Mesothelial cell of epicardium (in vitro differentiated cells): ENCODE measurements at regions not wholly inside any gene's neighbourhood (a gene's known extent, or its start where the extent isn't known, plus 50 kb on each side); places are given as distances from the start of the nearest gene placed in this dataset.
A peak's percentile ranks its signal among the peaks of the same experiment; 100 is the strongest.

Experiments used
- DNase-seq, 2 experiments: peaks; one replicate each; pipeline ENCODE4 v3.0.0; 2021; ENCODE audit warnings: low spot score in 2 of 2; ENCODE audit not compliant: unreplicated experiment in 2 of 2
- H3K27ac Mint-ChIP-seq: 2 replicates; pipeline ENCODE4 v1.8.0; 2021; ENCODE audit warnings: mixed read lengths
- H3K27me3 Mint-ChIP-seq: 2 replicates; pipeline ENCODE4 v1.8.0; 2021; ENCODE audit warnings: low read depth, mixed read lengths
- H3K36me3 Mint-ChIP-seq: 2 replicates; pipeline ENCODE4 v1.8.0; 2021; ENCODE audit warnings: mixed read lengths
- H3K4me1 Mint-ChIP-seq: 2 replicates; pipeline ENCODE4 v1.8.0; 2021; ENCODE audit warnings: mixed read lengths
- H3K4me3 Mint-ChIP-seq: 2 replicates; pipeline ENCODE4 v1.8.0; 2021; ENCODE audit warnings: mild to moderate bottlenecking, moderate library complexity, mixed read lengths
- H3K9me3 Mint-ChIP-seq: 2 replicates; pipeline ENCODE4 v1.8.0; 2021; ENCODE audit warnings: mixed read lengths
- CTCF ChIP-seq: fragments of 200-600 bp; sonication (generic); IDR thresholded peaks from one replicate; pipeline ENCODE4 v1.5.0; 2021; ENCODE audit warnings: antibody characterized with exemption; ENCODE audit not compliant: unreplicated experiment

GRCh38 chr20:3316136-3316535 lies 77.1 kb upstream of the SLC4A11 start:
- DNase-seq = no peak
- no peak for TF ChIP-seq CTCF
- H3K27ac Mint-ChIP-seq = no peak overlapping the region

GRCh38 chr20:3315136-3315535 lies 76.1 kb upstream of the SLC4A11 start:
- peaks cover 3% of the 10 kb centered on the region for H3K9me3 Mint-ChIP-seq
- no peak overlapping the region for H3K4me3 Mint-ChIP-seq
- no peak for TF ChIP-seq CTCF
- peaks cover 18% of the 10 kb centered on the region for H3K36me3 Mint-ChIP-seq
- H3K27me3 Mint-ChIP-seq = no peaks in the 10 kb centered on the region
- peak overlapping the region; percentile 27 for H3K27ac Mint-ChIP-seq
- peaks cover 8% of the 10 kb centered on the region for H3K4me1 Mint-ChIP-seq
- no peak for DNase-seq

More at GRCh38 chr20:3316136-3316535, 77.1 kb upstream of the SLC4A11 start:
- Mint-ChIP-seq H3K4me3 (no peak overlapping the region), H3K4me1 (peaks cover 8% of the 10 kb centered on the region), H3K36me3 (peaks cover 14% of the 10 kb centered on the region), H3K9me3 (no peaks in the 10 kb centered on the region), H3K27me3 (no peaks in the 10 kb centered on the region)

- no peak for TF ChIP-seq CTCF
- DNase-seq = no peak
- Mint-ChIP-seq H3K27ac (no peak overlapping the region), H3K36me3 (peaks cover 23% of the 10 kb centered on the region), H3K9me3 (peaks cover 3% of the 10 kb centered on the region), H3K27me3 (no peaks in the 10 kb centered on the region), H3K4me3 (no peak overlapping the region), H3K4me1 (peaks cover 8% of the 10 kb centered on the region)
These were observed 75.4 kb upstream of the SLC4A11 start for GRCh38 chr20:3314391-3314790.

GRCh38 chr20:3313683-3314065 lies 74.7 kb upstream of the SLC4A11 start:
- peaks cover 29% of the 10 kb centered on the region for H3K36me3 Mint-ChIP-seq
- H3K4me3 Mint-ChIP-seq = no peak overlapping the region
- peaks cover 3% of the 10 kb centered on the region for H3K9me3 Mint-ChIP-seq
- no peak for DNase-seq
- peaks cover 8% of the 10 kb centered on the region for H3K4me1 Mint-ChIP-seq
- H3K27ac Mint-ChIP-seq = peak overlapping the region; percentile 13
- TF ChIP-seq CTCF = no peak
- H3K27me3 Mint-ChIP-seq = no peaks in the 10 kb centered on the region

- Mint-ChIP-seq H3K36me3 (peaks cover 27% of the 10 kb centered on the region), H3K4me1 (peaks cover 8% of the 10 kb centered on the region), H3K27me3 (no peaks in the 10 kb centered on the region), H3K4me3 (no peak overlapping the region), H3K27ac (peak overlapping the region; percentile 13), H3K9me3 (peaks cover 3% of the 10 kb centered on the region)
- no peak for TF ChIP-seq CTCF
- no peak for DNase-seq
These were observed 74.1 kb upstream of the SLC4A11 start for GRCh38 chr20:3312940-3313682.

- Mint-ChIP-seq H3K27ac (no peak overlapping the region), H3K4me1 (peaks cover 8% of the 10 kb centered on the region), H3K36me3 (peaks cover 32% of the 10 kb centered on the region), H3K4me3 (no peak overlapping the region), H3K27me3 (no peaks in the 10 kb centered on the region), H3K9me3 (peaks cover 3% of the 10 kb centered on the region)
- TF ChIP-seq CTCF = no peak
- DNase-seq = no peak
These were observed 72.6 kb upstream of the SLC4A11 start for GRCh38 chr20:3311623-3312022.
